Fibroblast of peridontal ligament (primary cell): ENCODE measurements at regions not wholly inside any gene's neighbourhood (a gene's known extent, or its start where the extent isn't known, plus 50 kb on each side); places are given as distances from the start of the nearest gene placed in this dataset.

Experiments
- DNase-seq: peaks from one replicate; pipeline ENCODE4 v3.0.0-alpha.2; 2010; ENCODE audit errors: extremely low read depth

- no peak for DNase-seq
Measured at GRCh38 chr1:234845097-234845660, 235.2 kb upstream of the IRF2BP2 start.

GRCh38 chr1:234844479-234845031 lies 234.6 kb upstream of the IRF2BP2 start:
- no peak for DNase-seq

GRCh38 chr1:234843946-234844345 lies 234.0 kb upstream of the IRF2BP2 start:
- no peak for DNase-seq

DNA sequence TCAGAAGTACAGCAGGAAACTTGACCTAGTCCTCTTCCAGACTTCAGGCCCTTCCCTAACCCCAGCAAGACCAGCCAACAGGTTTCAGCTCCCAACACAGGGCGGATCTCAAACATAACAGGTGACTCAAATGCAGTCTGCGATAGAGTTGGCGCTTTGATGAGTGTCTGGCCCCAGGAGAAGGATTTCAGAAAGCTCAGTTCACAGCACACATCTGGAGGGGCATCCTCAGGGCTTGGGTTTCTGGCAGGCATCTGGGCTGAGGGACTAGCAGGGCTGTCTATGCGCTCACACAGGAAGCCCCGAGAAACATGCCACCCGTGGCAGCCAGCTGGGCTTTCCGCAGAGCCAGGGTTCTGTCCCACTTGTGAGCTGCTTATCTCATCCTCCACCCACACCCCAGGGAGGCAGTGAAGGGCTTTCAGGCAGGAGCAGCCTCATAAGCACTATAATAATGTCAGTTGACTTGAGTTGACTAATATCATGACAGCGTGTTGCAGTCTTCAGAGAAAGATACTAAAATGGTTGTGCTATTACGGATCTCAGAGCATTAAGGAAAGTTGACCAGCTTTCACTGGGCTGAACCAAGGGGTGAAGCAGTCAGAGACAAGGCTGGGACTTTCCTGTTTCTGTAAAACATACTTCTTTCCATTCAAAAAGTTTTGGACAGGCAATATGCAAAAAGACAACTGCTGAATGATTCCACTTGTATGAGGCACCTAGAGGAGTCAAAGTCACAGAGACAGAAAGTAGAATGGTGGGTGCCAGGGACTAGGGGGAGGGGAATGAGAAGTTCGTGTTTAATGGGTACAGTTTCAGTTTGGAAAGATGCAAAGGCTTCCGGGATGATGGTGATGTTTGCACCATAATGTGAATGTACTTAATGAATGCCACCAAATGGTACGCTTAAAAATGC lies 233.0 kb upstream of the IRF2BP2 start:
- no peak for DNase-seq

- DNase-seq: peak; percentile 28
Measured at GRCh38 chr1:234841710-234842231, 231.8 kb upstream of the IRF2BP2 start.

DNA sequence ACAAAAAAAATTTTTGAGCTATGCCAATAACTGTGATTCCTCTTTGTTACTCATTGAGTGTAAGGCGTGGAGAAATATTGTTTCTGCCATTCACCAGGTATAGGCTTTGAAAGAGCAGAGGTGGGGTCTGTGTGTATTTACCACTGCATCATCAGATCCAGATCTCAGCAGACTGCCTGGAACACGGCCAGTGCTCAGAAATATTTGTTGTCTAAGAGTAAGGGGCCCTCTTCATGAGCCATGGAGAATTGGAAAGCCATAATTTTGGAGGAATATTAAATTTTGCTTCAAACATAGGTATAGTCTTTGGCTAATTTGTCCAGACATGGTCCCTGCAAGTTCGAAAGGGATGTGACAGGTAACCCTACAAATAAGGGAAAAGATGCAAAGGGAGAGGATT lies 231.3 kb upstream of the IRF2BP2 start:
- DNase-seq: no peak

DNA sequence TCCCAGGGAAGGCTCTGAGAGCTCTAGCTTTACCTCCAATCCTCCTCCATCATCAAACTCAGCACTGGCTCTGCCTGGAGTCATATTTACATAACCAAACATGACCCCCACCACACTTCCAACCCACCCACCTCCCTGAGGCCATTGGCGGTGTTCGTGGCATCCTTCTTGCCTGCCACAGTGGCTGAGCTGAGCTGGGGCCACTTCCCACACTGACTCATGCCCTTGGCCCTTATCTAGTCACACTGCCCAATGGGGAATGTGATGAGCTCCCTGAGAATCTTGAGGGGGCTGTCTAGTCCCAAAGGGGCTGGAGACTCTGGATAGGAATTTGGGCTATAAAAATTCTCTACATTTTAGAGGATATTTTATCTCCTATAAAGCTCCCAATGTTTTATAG lies 230.9 kb upstream of the IRF2BP2 start:
- DNase-seq: no peak

GRCh38 chr1:234840253-234840652 lies 230.3 kb upstream of the IRF2BP2 start:
- no peak for DNase-seq

GRCh38 chr1:234839663-234840062 lies 229.7 kb upstream of the IRF2BP2 start:
- no peak for DNase-seq

DNA sequence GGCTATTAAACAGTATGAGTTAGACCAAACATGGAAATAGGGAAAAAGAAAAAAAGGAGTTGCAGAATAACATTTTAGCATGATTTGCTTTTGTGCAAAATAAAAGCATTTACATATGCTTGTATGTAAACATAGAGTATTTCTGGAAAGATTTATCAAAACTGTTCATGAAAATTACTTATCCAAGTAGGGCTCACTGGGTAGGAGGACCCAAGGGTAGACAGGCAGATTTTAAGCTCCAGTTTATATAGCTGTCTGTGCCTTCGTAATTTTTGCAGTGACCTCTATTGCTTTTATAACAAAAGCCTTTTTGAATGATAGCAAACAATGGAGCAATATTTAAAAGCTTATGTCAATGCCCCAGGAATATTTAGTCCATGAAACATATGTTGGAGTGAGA lies 228.8 kb upstream of the IRF2BP2 start:
- DNase-seq: no peak

DNA sequence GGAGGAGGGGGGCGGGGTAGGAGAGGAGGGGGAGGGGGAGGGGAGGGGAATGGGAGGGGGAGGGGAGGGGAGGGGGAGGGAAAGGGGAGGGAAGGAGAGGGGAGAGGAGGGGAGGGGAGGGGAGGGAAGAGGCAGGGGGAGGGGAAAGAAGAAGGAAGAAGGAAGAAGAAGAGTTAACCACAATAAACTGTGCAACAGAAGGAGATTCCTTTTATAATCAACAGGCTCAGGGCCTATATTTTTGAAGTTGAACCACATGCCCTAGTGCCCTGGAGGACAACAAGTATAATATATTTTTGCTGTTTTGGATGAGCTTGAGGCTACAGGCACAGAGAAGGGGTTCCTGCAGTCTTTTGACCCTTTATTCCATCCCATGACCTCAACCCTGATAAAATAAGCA lies 228.2 kb upstream of the IRF2BP2 start:
- DNase-seq: no peak

- no peak for DNase-seq
Measured at GRCh38 chr1:234837713-234838112, 227.7 kb upstream of the IRF2BP2 start.

GRCh38 chr1:234836776-234837357 lies 226.9 kb upstream of the IRF2BP2 start:
- DNase-seq: peak; percentile 17

GRCh38 chr1:234836045-234836681 lies 226.2 kb upstream of the IRF2BP2 start:
- no peak for DNase-seq

- DNase-seq: no peak
Measured at GRCh38 chr1:234835239-234835638, 225.3 kb upstream of the IRF2BP2 start.

GRCh38 chr1:234833646-234834045 lies 223.7 kb upstream of the IRF2BP2 start:
- no peak for DNase-seq

DNA sequence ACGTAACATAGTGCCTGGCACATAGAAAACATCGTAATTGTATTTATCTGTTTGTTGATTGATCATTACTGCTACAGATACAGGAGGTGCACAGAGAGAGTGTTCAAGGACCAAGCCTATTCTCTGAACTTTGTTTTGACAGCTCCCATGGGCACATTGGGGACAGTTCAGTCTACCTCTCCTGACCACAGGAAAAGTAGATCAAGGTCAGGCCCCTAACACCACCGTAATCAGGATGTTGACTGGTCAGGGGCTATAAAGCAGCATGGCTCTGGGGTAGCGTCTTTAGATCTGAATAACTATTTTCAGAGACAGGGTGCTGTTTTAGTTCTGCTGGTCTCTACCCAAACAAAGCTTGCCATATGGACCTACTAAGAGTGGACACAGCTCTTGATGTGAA lies 223.1 kb upstream of the IRF2BP2 start:
- no peak for DNase-seq

GRCh38 chr1:234827656-234828055 lies 217.7 kb upstream of the IRF2BP2 start:
- DNase-seq: no peak

- DNase-seq: no peak
Measured at GRCh38 chr1:234827181-234827580, 217.2 kb upstream of the IRF2BP2 start.

DNA sequence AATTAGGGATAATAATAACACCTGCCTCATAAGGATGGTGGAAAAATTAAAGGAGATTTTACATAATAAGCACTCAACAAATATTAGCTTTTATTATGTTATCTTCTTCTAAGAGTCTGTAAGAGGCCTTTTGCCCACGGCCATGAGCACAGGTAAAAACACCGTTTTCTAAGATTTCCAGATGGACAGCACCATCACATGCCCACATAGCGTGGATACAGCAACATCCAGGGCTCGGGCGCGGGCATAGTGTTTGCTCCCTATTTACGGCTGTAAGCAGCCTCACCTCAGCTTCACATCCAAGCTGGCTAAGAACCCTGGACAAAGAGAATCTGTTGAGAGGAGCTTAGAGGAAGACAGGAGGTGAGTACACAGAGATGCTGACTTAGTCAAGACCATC lies 216.4 kb upstream of the IRF2BP2 start:
- no peak for DNase-seq

GRCh38 chr1:234825498-234826165 lies 215.7 kb upstream of the IRF2BP2 start:
- DNase-seq: no peak
